NCI-H748 (cell line): ENCODE measurements at regions not wholly inside any gene's neighbourhood (a gene's known extent, or its start where the extent isn't known, plus 50 kb on each side); places are given as distances from the start of the nearest gene placed in this dataset.
A peak's percentile ranks its signal among the peaks of the same experiment; 100 is the strongest.
"Not testable (repeated sequence)": the region's sequence is repeated elsewhere in the genome, so short reads cannot be mapped to it uniquely, and the experiment has no call there.

Experiments
- DNase-seq: peaks from one replicate; lab custom pipeline; 2025; ENCODE audit not compliant: unreplicated experiment; lab: John Stamatoyannopoulos, UW

- no peak for DNase-seq
These were observed 120.1 kb upstream of the SLC1A4 start for GRCh38 chr2:64869126-64869525.

- DNase-seq = peak; percentile 56
These were observed 115.7 kb upstream of the SLC1A4 start for GRCh38 chr2:64873472-64873924.

GRCh38 chr2:64874593-64874992, 114.6 kb upstream of the SLC1A4 start:
- DNase-seq = no peak

GRCh38 chr2:64875368-64875767, 113.8 kb upstream of the SLC1A4 start:
- no peak for DNase-seq

GRCh38 chr2:64876137-64876647, 113.0 kb upstream of the SLC1A4 start:
- peak; percentile 36 for DNase-seq

- no peak for DNase-seq
These were observed 109.5 kb upstream of the SLC1A4 start for GRCh38 chr2:64879745-64880144.

- no peak for DNase-seq
These were observed 108.8 kb upstream of the SLC1A4 start for GRCh38 chr2:64880193-64880951.

GRCh38 chr2:64881037-64881492, 108.1 kb upstream of the SLC1A4 start:
- DNase-seq = no peak

- DNase-seq = no peak
These were observed 101.6 kb upstream of the SLC1A4 start for GRCh38 chr2:64887565-64887964.

- DNase-seq = peak; percentile 34
These were observed 100.4 kb upstream of the SLC1A4 start for GRCh38 chr2:64888591-64889309.

- DNase-seq = no peak
These were observed 99.4 kb upstream of the SLC1A4 start for GRCh38 chr2:64889803-64890202.

GRCh38 chr2:64896572-64896971, 92.6 kb upstream of the SLC1A4 start:
- not testable (repeated sequence) for DNase-seq

GRCh38 chr2:64899081-64899865, 89.9 kb upstream of the SLC1A4 start:
- DNase-seq = no peak

- not testable (repeated sequence) for DNase-seq
These were observed 89.3 kb upstream of the SLC1A4 start for GRCh38 chr2:64899876-64900275.

- DNase-seq = no peak
These were observed 84.5 kb upstream of the SLC1A4 start for GRCh38 chr2:64904413-64905329.

- DNase-seq = no peak
These were observed 83.7 kb upstream of the SLC1A4 start for GRCh38 chr2:64905338-64906024.

GRCh38 chr2:64906853-64907536, 82.2 kb upstream of the SLC1A4 start:
- no peak for DNase-seq

GRCh38 chr2:64908406-64908805, 80.8 kb upstream of the SLC1A4 start:
- DNase-seq = no peak

GRCh38 chr2:64910523-64910922, 78.7 kb upstream of the SLC1A4 start:
- DNase-seq = no peak
